ENCODE measurements at regions not wholly inside any gene's neighbourhood (a gene's known extent, or its start where the extent isn't known, plus 50 kb on each side); places are given as distances from the start of the nearest gene placed in this dataset.

DNA sequence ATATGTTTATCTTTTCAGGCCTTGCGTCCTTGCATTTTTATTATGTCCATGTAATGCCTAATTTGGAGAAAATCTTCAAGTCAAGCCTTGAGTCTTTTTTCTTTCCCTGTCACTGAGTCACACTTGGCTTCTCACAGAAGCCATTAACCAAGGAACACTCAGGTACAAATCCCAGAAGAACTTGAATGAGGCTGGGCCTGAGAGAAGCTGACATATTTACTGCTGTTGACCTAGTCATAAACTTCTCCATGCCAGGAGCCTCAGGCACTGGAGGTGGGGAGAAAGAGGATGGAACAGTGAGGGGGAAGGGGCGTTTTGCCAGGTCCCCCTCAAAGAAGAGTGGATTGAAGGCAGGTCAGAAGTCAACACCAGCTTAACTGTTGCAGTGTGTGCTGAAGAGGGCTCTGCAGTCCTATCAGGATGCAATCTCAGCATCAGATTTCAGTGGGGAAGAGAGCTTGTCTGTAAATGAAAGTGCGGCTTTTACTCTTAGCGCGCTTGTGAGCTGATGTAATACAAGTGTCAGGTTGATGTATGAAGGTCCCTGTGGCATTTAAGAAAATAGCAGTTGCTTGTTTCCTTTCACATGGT is 526.0 kb downstream of the ETS1 start:
- no peak for FAIRE-seq
- no peak overlapping the region for H2AFZ ChIP-seq (ENCODE audit: low read depth, low read length)
- TF ChIP-seq GATA2 (IDR thresholded peaks at IDR 0.05; ENCODE audit: insufficient read depth, insufficient read length, low read depth, low read length) (no peak), JUN (IDR thresholded peaks at IDR 0.05; ENCODE audit: borderline replicate concordance, insufficient read depth, insufficient read length, low read depth) (no peak)
- TF ChIP-seq, protein P1, sequence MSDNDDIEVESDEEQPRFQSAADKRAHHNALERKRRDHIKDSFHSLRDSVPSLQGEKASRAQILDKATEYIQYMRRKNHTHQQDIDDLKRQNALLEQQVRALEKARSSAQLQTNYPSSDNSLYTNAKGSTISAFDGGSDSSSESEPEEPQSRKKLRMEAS (IDR thresholded peaks at IDR 0.05; ENCODE audit: insufficient read depth, insufficient read length): no peak
- H3K27me3 ChIP-seq (ENCODE audit: control insufficient read depth in 2 of 2, insufficient read depth in 2 of 2, low read length in 2 of 2): no peaks in the 10 kb centered on the region
- ChIA-PET CTCF (interaction anchor here (1.3 to 1.5 kb wide), 2 partner anchors 21 to 96 kb away, joined by 3 to 4 read pairs; no protein-coding TSS in a partner anchor), POLR2A (no interaction called here)
- no peak overlapping the region for H3K27ac ChIP-seq (ENCODE audit: insufficient read depth, low read depth, low read length)
- no peaks in the 10 kb centered on the region for H3K4me1 ChIP-seq (ENCODE audit: control insufficient read depth, extremely low read depth, insufficient read depth, low read length)
- no peaks in the 10 kb centered on the region for H3K79me2 ChIP-seq (ENCODE audit: control insufficient read depth, insufficient read depth, low read length)
- DNase-seq (ENCODE audit: low read depth, low spot score): no peak
- no peak overlapping the region for H3K4me3 ChIP-seq (replicated peaks in 1 of 3; ENCODE audit: insufficient read depth in 1 of 3, low read depth in 1 of 3, low read length in 3 of 3)
- no TSS peak for BruUV-seq (replicated peaks)
- intact Hi-C loops (cut with micrococcal nuclease) (no loop called here), dilution Hi-C loops (cut with MboI; ENCODE audit: extremely low pct_ligation_motif_present, low sequenced_read_pairs) (no loop called here)
- no peaks in the 10 kb centered on the region for H4K20me1 ChIP-seq (replicated peaks; ENCODE audit: control insufficient read depth, extremely low read depth, insufficient read depth, low read length)
- H3K9me3 ChIP-seq (replicated peaks; ENCODE audit: control insufficient read depth, insufficient read depth, low read length): no peaks in the 10 kb centered on the region
- H3K4me2 ChIP-seq (ENCODE audit: insufficient read depth, low read length): no peak overlapping the region
- no peak overlapping the region for H3K9ac ChIP-seq (replicated peaks; ENCODE audit: extremely low read depth, insufficient read depth, low read length)
- H3K36me3 ChIP-seq (ENCODE audit: control insufficient read depth in 2 of 2, extremely low read depth in 1 of 2, insufficient read depth in 2 of 2, low read length in 2 of 2): no peaks in the 10 kb centered on the region
- H3K9me1 ChIP-seq (replicated peaks; ENCODE audit: control insufficient read depth, extremely low read depth, insufficient read depth, low read length): no peaks in the 10 kb centered on the region

DNA sequence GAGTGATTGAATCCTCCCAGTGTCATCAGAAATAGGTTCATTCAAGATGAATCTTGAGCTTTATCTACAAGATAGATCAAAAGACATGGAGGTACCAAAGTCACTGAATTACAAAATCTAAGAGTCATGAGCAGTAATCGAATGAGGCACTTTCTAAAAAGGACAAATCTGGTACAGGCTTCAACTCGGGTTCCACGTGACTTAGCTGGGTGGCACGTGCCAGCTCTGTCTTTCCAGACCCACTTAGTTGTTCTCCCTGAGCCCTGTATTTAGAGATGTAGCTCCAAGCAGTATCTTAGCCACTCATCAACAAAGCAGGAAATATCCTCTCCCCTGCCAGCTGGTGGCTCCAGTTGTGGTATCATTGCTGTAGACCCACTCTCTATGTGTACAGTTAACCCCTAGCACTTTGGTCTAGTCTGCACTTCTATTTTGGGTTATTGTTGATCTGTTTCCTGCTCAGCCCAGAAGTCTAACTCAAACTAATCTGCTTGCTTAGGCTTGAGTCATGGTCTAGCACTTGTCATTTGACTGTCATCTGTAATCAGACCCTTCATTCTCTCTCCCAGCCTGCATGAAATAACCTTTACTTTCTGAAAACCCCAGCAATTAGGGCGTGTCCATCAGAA is 528.7 kb downstream of the ETS1 start:
- peaks cover 2% of the 10 kb centered on the region for H3K4me1 ChIP-seq (ENCODE audit: control insufficient read depth, extremely low read depth, insufficient read depth, low read length)
- DNase-seq (ENCODE audit: low read depth, low spot score): no peak

More for the DNA sequence above, 528.7 kb downstream of the ETS1 start:
- H3K9ac ChIP-seq (replicated peaks; ENCODE audit: extremely low read depth, insufficient read depth, low read length): no peak overlapping the region
- H3K27me3 ChIP-seq (ENCODE audit: control insufficient read depth in 2 of 2, insufficient read depth in 2 of 2, low read length in 2 of 2): no peaks in the 10 kb centered on the region
- ChIA-PET CTCF (no interaction called here), POLR2A (no interaction called here)
- intact Hi-C loops (cut with micrococcal nuclease) (no loop called here), dilution Hi-C loops (cut with MboI; ENCODE audit: extremely low pct_ligation_motif_present, low sequenced_read_pairs) (no loop called here)
- TF ChIP-seq POLR2AphosphoS5 (IDR thresholded peaks at IDR 0.05; ENCODE audit: insufficient read depth, low read depth, low read length): no peak
- no peak for TF ChIP-seq GATA2 (IDR thresholded peaks at IDR 0.05; ENCODE audit: insufficient read depth, insufficient read length, low read depth, low read length)
- TF ChIP-seq MYC (IDR thresholded peaks at IDR 0.05; ENCODE audit: low read depth, low read length): no peak
- TF ChIP-seq, protein P2, sequence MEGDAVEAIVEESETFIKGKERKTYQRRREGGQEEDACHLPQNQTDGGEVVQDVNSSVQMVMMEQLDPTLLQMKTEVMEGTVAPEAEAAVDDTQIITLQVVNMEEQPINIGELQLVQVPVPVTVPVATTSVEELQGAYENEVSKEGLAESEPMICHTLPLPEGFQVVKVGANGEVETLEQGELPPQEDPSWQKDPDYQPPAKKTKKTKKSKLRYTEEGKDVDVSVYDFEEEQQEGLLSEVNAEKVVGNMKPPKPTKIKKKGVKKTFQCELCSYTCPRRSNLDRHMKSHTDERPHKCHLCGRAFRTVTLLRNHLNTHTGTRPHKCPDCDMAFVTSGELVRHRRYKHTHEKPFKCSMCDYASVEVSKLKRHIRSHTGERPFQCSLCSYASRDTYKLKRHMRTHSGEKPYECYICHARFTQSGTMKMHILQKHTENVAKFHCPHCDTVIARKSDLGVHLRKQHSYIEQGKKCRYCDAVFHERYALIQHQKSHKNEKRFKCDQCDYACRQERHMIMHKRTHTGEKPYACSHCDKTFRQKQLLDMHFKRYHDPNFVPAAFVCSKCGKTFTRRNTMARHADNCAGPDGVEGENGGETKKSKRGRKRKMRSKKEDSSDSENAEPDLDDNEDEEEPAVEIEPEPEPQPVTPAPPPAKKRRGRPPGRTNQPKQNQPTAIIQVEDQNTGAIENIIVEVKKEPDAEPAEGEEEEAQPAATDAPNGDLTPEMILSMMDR (IDR thresholded peaks at IDR 0.05; ENCODE audit: extremely low read depth in 1 of 2, insufficient read depth in 1 of 2, low read depth in 1 of 2, low read length in 2 of 2): no peak
- TF ChIP-seq, protein P1 (IDR thresholded peaks at IDR 0.05; ENCODE audit: insufficient read depth, insufficient read length): no peak
- TF ChIP-seq EZH2 (IDR thresholded peaks at IDR 0.05; ENCODE audit: borderline replicate concordance, low read depth, low read length, severe bottlenecking): no peak
- TF ChIP-seq JUN (IDR thresholded peaks at IDR 0.05; ENCODE audit: borderline replicate concordance, insufficient read depth, insufficient read length, low read depth): no peak
- no peak for TF ChIP-seq FOS (IDR thresholded peaks at IDR 0.05; ENCODE audit: borderline replicate concordance, insufficient read depth, low read length)
- TF ChIP-seq POLR2A (IDR thresholded peaks at IDR 0.05; ENCODE audit: low read depth, low read length): no peak
- no peaks in the 10 kb centered on the region for H3K9me3 ChIP-seq (replicated peaks; ENCODE audit: control insufficient read depth, insufficient read depth, low read length)
- no peaks in the 10 kb centered on the region for H3K36me3 ChIP-seq (ENCODE audit: control insufficient read depth in 2 of 2, extremely low read depth in 1 of 2, insufficient read depth in 2 of 2, low read length in 2 of 2)
- no peak overlapping the region for H3K27ac ChIP-seq (ENCODE audit: insufficient read depth, low read depth, low read length)
- no peak overlapping the region for H2AFZ ChIP-seq (ENCODE audit: low read depth, low read length)
- BruUV-seq (replicated peaks): no TSS peak
- FAIRE-seq: peak; percentile 42
- no peaks in the 10 kb centered on the region for H4K20me1 ChIP-seq (replicated peaks; ENCODE audit: control insufficient read depth, extremely low read depth, insufficient read depth, low read length)
- no peak overlapping the region for H3K4me3 ChIP-seq (replicated peaks in 1 of 3; ENCODE audit: insufficient read depth in 1 of 3, low read depth in 1 of 3, low read length in 3 of 3)
- no peak overlapping the region for H3K4me2 ChIP-seq (ENCODE audit: insufficient read depth, low read length)
- H3K79me2 ChIP-seq (ENCODE audit: control insufficient read depth, insufficient read depth, low read length): no peaks in the 10 kb centered on the region
- H3K9me1 ChIP-seq (replicated peaks; ENCODE audit: control insufficient read depth, extremely low read depth, insufficient read depth, low read length): no peaks in the 10 kb centered on the region

Data from endothelial cell of umbilical vein (primary cell).